H9 (cell line): ENCODE measurements at regions not wholly inside any gene's neighbourhood (a gene's known extent, or its start where the extent isn't known, plus 50 kb on each side); places are given as distances from the start of the nearest gene placed in this dataset.

Source experiments
- DNase-seq: peaks from one replicate; pipeline ENCODE4 v3.0.0-alpha.2; 2017
- H2AFZ ChIP-seq: one replicate; pipeline ENCODE4 v1.6.1; 2013; ENCODE audit warnings: mild to moderate bottlenecking, low read length, control low read depth, moderate library complexity
- H2AK5ac ChIP-seq: 2 replicates; pipeline ENCODE4 v1.6.1; 2013; ENCODE audit warnings: low read length, control low read depth, mixed read lengths; ENCODE audit not compliant: insufficient read length
- H2BK120ac ChIP-seq: one replicate; pipeline ENCODE4 v1.6.1; 2013; ENCODE audit warnings: low read depth, mild to moderate bottlenecking, low read length, control low read depth, inconsistent platforms; ENCODE audit not compliant: poor library complexity, severe bottlenecking
- H2BK12ac ChIP-seq: 2 replicates; pipeline ENCODE4 v1.6.1; 2013; ENCODE audit warnings: low read length, control low read depth, mixed read lengths, low read depth; ENCODE audit not compliant: insufficient read length
- H2BK15ac ChIP-seq: 2 replicates; pipeline ENCODE4 v1.6.1; 2013; ENCODE audit warnings: low read depth, low read length, control low read depth
- H2BK20ac ChIP-seq: one replicate; pipeline ENCODE4 v1.6.1; 2013; ENCODE audit warnings: low read depth, mild to moderate bottlenecking, low read length, control low read depth, inconsistent platforms; ENCODE audit not compliant: poor library complexity, severe bottlenecking
- H2BK5ac ChIP-seq: 2 replicates; pipeline ENCODE4 v1.6.1; 2013; ENCODE audit warnings: low read length, control low read depth, mixed read lengths; ENCODE audit not compliant: insufficient read length
- H3K14ac ChIP-seq: 2 replicates; pipeline ENCODE4 v1.6.1; 2013; ENCODE audit warnings: low read length, control low read depth; ENCODE audit not compliant: insufficient read depth
- H3K18ac ChIP-seq: 2 replicates; pipeline ENCODE4 v1.6.1; 2013; ENCODE audit warnings: low read depth, mild to moderate bottlenecking, mixed read lengths, low read length, control low read depth; ENCODE audit not compliant: insufficient read length
- H3K23ac ChIP-seq: 2 replicates; pipeline ENCODE4 v1.6.1; 2013; ENCODE audit warnings: low read length, control low read depth, mixed read lengths, low read depth; ENCODE audit not compliant: insufficient read length
- H3K23me2 ChIP-seq: 2 replicates; pipeline ENCODE4 v1.6.1; 2013; ENCODE audit warnings: low read depth, mild to moderate bottlenecking, mixed read lengths, low read length, control low read depth; ENCODE audit not compliant: insufficient read length, poor library complexity, severe bottlenecking
- H3K27ac ChIP-seq: 2 replicates; pipeline ENCODE4 v1.5.1; 2013; ENCODE audit warnings: low read length, control low read depth, mixed read lengths, low read depth; ENCODE audit not compliant: insufficient read length
- H3K27me3 ChIP-seq: 2 replicates; pipeline ENCODE4 v1.6.1; 2013; ENCODE audit warnings: low read length, control low read depth, inconsistent platforms; ENCODE audit not compliant: insufficient read depth
- H3K4ac ChIP-seq: 2 replicates; pipeline ENCODE4 v1.6.1; 2013; ENCODE audit warnings: low read depth, mild to moderate bottlenecking, control low read depth, inconsistent platforms, low read length, moderate library complexity
- H3K4me1 ChIP-seq: 2 replicates; pipeline ENCODE4 v1.6.1; 2013; ENCODE audit warnings: low read length, control low read depth, inconsistent platforms; ENCODE audit not compliant: insufficient read depth
- H3K4me2 ChIP-seq: 2 replicates; pipeline ENCODE4 v1.6.1; 2013; ENCODE audit warnings: low read length, control low read depth, mixed read lengths; ENCODE audit not compliant: insufficient read length, insufficient read depth
- H3K56ac ChIP-seq: 2 replicates; pipeline ENCODE4 v1.6.1; 2013; ENCODE audit warnings: low read depth, mild to moderate bottlenecking, mixed read lengths, low read length, control low read depth; ENCODE audit not compliant: insufficient read length
- H3K79me1 ChIP-seq: 2 replicates; pipeline ENCODE4 v1.6.1; 2013; ENCODE audit warnings: low read depth, mild to moderate bottlenecking, moderate library complexity, low read length, control low read depth, inconsistent platforms; ENCODE audit not compliant: insufficient read depth, poor library complexity, severe bottlenecking
- H3K79me2 ChIP-seq: 2 replicates; pipeline ENCODE4 v1.6.1; 2013; ENCODE audit warnings: low read length, control low read depth, inconsistent platforms; ENCODE audit not compliant: insufficient read depth
- H3K9ac ChIP-seq: 2 replicates; pipeline ENCODE4 v1.6.1; 2013; ENCODE audit warnings: low read length, control low read depth, mixed read lengths; ENCODE audit not compliant: insufficient read length; ENCODE audit errors: extremely low read depth
- H3K9me3 ChIP-seq: one replicate; pipeline ENCODE4 v1.6.1; 2013; ENCODE audit warnings: low read depth, low read length, inconsistent platforms; ENCODE audit not compliant: control insufficient read depth
- H3T11ph ChIP-seq: one replicate; pipeline ENCODE4 v1.6.1; 2013; ENCODE audit warnings: mild to moderate bottlenecking, low read length, control low read depth, inconsistent platforms
- H4K20me1 ChIP-seq: one replicate; pipeline ENCODE4 v1.6.1; 2013; ENCODE audit not compliant: control insufficient read depth, insufficient read length, insufficient read depth
- H4K5ac ChIP-seq: 2 replicates; pipeline ENCODE4 v1.6.1; 2013; ENCODE audit warnings: low read depth, mild to moderate bottlenecking, mixed read lengths, low read length, control low read depth; ENCODE audit not compliant: insufficient read length
- H4K8ac ChIP-seq: replicated peaks from 2 replicates; pipeline ENCODE4 v1.6.1; 2013; ENCODE audit warnings: low read length, control low read depth, mixed read lengths, low read depth; ENCODE audit not compliant: insufficient read length
- H4K91ac ChIP-seq: 2 replicates; pipeline ENCODE4 v1.6.1; 2013; ENCODE audit warnings: low read depth, mild to moderate bottlenecking, moderate library complexity, mixed read lengths, low read length, control low read depth; ENCODE audit not compliant: insufficient read length
- H3K27ac Mint-ChIP-seq, 3 experiments: 2 replicates in 2 of 3; 3 replicates in 1 of 3; pipeline ENCODE4 v1.8.0; 2020 to 2021; ENCODE audit warnings: mixed read lengths in 3 of 3, mild to moderate bottlenecking in 1 of 3, moderate library complexity in 1 of 3
- H3K27me3 Mint-ChIP-seq: 2 replicates; pipeline ENCODE4 v1.8.0; 2021; ENCODE audit warnings: low read depth, mild to moderate bottlenecking, moderate library complexity, mixed read lengths
- H3K36me3 Mint-ChIP-seq, 3 experiments: 2 replicates in 2 of 3; 3 replicates in 1 of 3; pipeline ENCODE4 v1.8.0; 2020 to 2021; ENCODE audit warnings: low read depth in 3 of 3, mixed read lengths in 3 of 3; ENCODE audit not compliant: insufficient read depth in 1 of 3
- H3K4me1 Mint-ChIP-seq, 2 experiments: 2 replicates each; pipeline ENCODE4 v1.8.0; 2020; ENCODE audit warnings: mixed read lengths in 2 of 2
- H3K4me3 Mint-ChIP-seq, 2 experiments: 2 replicates in 1 of 2; 3 replicates in 1 of 2; pipeline ENCODE4 v1.8.0; 2020 to 2021; ENCODE audit warnings: mild to moderate bottlenecking in 2 of 2, mixed read lengths in 2 of 2, moderate library complexity in 1 of 2
- H3K9me3 Mint-ChIP-seq, 2 experiments: 2 replicates in 1 of 2; 3 replicates in 1 of 2; pipeline ENCODE4 v1.8.0; 2020; ENCODE audit warnings: mild to moderate bottlenecking in 2 of 2, mixed read lengths in 2 of 2, moderate library complexity in 1 of 2
- WGBS: extraction: QIAGEN DNeasy Blood & Tissue Kit; methylation state at CpG from one replicate; pipeline ENCODE4 v1.1.7; 2013; ENCODE audit warnings: missing lambda C conversion rate, low lambda C conversion rate, mixed read lengths; ENCODE audit not compliant: insufficient read length; ENCODE audit errors: extremely low coverage; 5-methylcytosine and 5-hydroxymethylcytosine counted together
- TF ChIP-seq, protein P1 (sequence below): fragments of 200-600 bp; sonication (generic); conservative IDR thresholded peaks from 3 replicates; pipeline ENCODE4 v1.8.0; 2021; ENCODE audit warnings: antibody characterized with exemption, mild to moderate bottlenecking

DNA sequence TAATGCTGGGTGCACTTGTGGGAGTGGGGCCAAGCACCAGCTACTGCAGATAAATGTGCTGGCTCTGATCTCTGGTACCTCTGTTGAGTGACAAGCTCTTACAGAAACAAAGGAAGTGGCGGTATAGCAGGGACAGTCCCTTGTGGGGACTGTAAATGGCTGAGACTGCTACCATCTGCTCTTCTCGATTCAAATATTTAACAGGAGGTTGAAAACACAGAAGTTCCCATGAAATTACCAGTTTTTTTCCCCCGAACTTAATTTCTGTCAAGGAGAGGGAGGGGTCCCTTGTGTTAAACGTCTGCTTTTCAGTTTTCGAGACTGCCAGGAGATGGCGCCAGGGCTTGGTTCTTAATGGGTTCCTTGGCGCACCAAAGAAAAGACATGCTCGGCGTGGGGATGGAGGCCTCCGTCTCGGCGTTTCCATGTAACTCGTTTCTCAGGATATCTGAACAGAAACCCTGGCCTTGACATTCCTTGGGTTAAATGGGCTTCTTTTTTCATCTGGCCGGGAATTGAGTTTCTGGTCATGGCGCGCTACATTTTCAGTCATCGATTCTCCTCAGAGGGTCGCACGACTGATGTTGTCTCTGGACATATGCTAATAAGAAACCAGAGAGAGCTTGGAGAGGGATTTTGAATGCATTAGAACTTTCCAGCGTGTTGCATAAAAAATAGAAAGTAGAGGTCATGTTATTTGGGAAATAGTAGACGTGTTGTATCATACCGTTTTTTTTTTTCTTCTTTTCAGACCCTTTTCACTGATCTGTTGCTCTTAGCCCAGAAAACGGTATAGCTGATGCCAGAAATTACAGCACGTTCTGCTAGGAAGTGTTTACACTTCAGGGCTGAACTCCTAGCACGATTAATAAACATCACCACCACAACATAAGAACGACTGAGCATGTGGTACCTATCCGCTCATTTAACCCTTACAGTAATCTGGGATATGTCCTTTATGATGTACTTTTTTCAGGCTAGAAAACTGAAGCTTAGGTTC lies 64.0 kb downstream of the CARTPT start:
- Histone ChIP-seq H3K79me1 (no peaks in the 10 kb centered on the region), H2BK5ac (no peak overlapping the region), H3K4ac (no peak overlapping the region), H3K79me2 (no peaks in the 10 kb centered on the region), H4K5ac (no peak overlapping the region), H3K23ac (no peak overlapping the region), H2AFZ (peak overlapping the region; percentile 90), H2BK15ac (no peak overlapping the region), H3K18ac (no peak overlapping the region), H4K20me1 (no peaks in the 10 kb centered on the region), H2BK120ac (no peak overlapping the region), H3K56ac (no peak overlapping the region), H3K27ac (no peak overlapping the region), H2BK20ac (no peak overlapping the region), H4K8ac (no peak overlapping the region), H2AK5ac (no peak overlapping the region), H2BK12ac (no peak overlapping the region), H3T11ph (no peak overlapping the region), H3K14ac (no peak overlapping the region), H3K23me2 (no peaks in the 10 kb centered on the region), H3K27me3 (no peaks in the 10 kb centered on the region; the same call in 1 of the 2 replicates), H3K9ac (no peak overlapping the region), H3K4me2 (no peak overlapping the region), H3K9me3 (no peaks in the 10 kb centered on the region), H3K4me1 (peaks cover 11% of the 10 kb centered on the region), H4K91ac (no peak overlapping the region)
- peak; percentile 83 for DNase-seq
- H3K27ac Mint-ChIP-seq = no peak overlapping the region
- WGBS = no CpG with 5 or more reads among the region's 27 CpGs
- H3K27me3 Mint-ChIP-seq = peaks cover 11% of the 10 kb centered on the region
- peak overlapping the region in 1 of 2 experiments; percentile 32; a peak in 1 of 5 replicates for H3K4me3 Mint-ChIP-seq
- TF ChIP-seq, protein P1, sequence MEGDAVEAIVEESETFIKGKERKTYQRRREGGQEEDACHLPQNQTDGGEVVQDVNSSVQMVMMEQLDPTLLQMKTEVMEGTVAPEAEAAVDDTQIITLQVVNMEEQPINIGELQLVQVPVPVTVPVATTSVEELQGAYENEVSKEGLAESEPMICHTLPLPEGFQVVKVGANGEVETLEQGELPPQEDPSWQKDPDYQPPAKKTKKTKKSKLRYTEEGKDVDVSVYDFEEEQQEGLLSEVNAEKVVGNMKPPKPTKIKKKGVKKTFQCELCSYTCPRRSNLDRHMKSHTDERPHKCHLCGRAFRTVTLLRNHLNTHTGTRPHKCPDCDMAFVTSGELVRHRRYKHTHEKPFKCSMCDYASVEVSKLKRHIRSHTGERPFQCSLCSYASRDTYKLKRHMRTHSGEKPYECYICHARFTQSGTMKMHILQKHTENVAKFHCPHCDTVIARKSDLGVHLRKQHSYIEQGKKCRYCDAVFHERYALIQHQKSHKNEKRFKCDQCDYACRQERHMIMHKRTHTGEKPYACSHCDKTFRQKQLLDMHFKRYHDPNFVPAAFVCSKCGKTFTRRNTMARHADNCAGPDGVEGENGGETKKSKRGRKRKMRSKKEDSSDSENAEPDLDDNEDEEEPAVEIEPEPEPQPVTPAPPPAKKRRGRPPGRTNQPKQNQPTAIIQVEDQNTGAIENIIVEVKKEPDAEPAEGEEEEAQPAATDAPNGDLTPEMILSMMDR = peak; percentile 91
- no peaks in the 10 kb centered on the region for H3K36me3 Mint-ChIP-seq
- H3K4me1 Mint-ChIP-seq = peaks cover 14 to 24% of the 10 kb centered on the region in 2 experiments
- no peaks in the 10 kb centered on the region for H3K9me3 Mint-ChIP-seq
